IMR-90 (cell line): ENCODE measurements at regions not wholly inside any gene's neighbourhood (a gene's known extent, or its start where the extent isn't known, plus 50 kb on each side); places are given as distances from the start of the nearest gene placed in this dataset.

ENCODE experiments used
- ATAC-seq: fragments of 200-7000 bp; cut with Tn5 transposase; 2 replicates; pipeline ENCODE4 v1.9.1; 2020; ENCODE audit warnings: low read depth, mild to moderate bottlenecking, moderate library complexity
- BruUV-seq: library from RNA; stranded (reverse); fragments of 400-500 nt; replicated peaks from 2 replicates; lab custom pipeline; 2021; lab: Mats Ljungman, UMichigan
- CTCF ChIA-PET: fragments of 300-600 bp; formaldehyde crosslinking; extraction: SDS; loops from one replicate; lab custom pipeline; 2021; ENCODE audit warnings: antibody characterized with exemption; lab: Yijun Ruan, JAX
- POLR2A ChIA-PET: fragments of 300-600 bp; sonication (Branson Sonifier 250); formaldehyde crosslinking; loops from one replicate; lab custom pipeline; 2022; ENCODE audit warnings: antibody characterized with exemption; ENCODE audit not compliant: unreplicated experiment; lab: Charles Lee
- DNase-seq: peaks from one replicate; pipeline ENCODE4 v3.0.0; 2013
- H2AFZ ChIP-seq: replicated peaks from 2 replicates; pipeline ENCODE3; 2013; ENCODE audit warnings: low read length, mild to moderate bottlenecking; ENCODE audit not compliant: poor library complexity
- H2AK5ac ChIP-seq: 2 replicates; pipeline ENCODE4 v1.6.1; 2013; ENCODE audit warnings: low read depth, low read length, inconsistent platforms
- H2AK9ac ChIP-seq: replicated peaks from 2 replicates; pipeline ENCODE3; 2013; ENCODE audit warnings: mild to moderate bottlenecking, low read depth, low read length, moderate library complexity; ENCODE audit not compliant: poor library complexity
- H2BK120ac ChIP-seq: 2 replicates; pipeline ENCODE4 v1.6.1; 2013; ENCODE audit warnings: low read depth, low read length, inconsistent platforms
- H2BK15ac ChIP-seq: 3 replicates; pipeline ENCODE4 v1.6.1; 2013; ENCODE audit warnings: low read depth, low read length, inconsistent platforms
- H2BK20ac ChIP-seq: 2 replicates; pipeline ENCODE4 v1.6.1; 2013; ENCODE audit warnings: low read depth, mild to moderate bottlenecking, inconsistent platforms, low read length, moderate library complexity
- H2BK5ac ChIP-seq: 2 replicates; pipeline ENCODE4 v1.6.1; 2013; ENCODE audit warnings: mild to moderate bottlenecking, low read depth, low read length, inconsistent platforms; ENCODE audit not compliant: poor library complexity, severe bottlenecking
- H3K14ac ChIP-seq: replicated peaks from 2 replicates; pipeline ENCODE4 v1.6.1; 2013; ENCODE audit warnings: low read depth, low read length, inconsistent platforms
- H3K18ac ChIP-seq: 2 replicates; pipeline ENCODE4 v1.6.1; 2013; ENCODE audit warnings: low read depth, low read length, control low read depth
- H3K23ac ChIP-seq: 2 replicates; pipeline ENCODE4 v1.6.1; 2013; ENCODE audit warnings: low read depth, low read length, inconsistent platforms
- H3K27ac ChIP-seq: 2 replicates; pipeline ENCODE4 v1.5.1; 2013; ENCODE audit warnings: mild to moderate bottlenecking, control low read depth, low read length; ENCODE audit not compliant: insufficient read depth
- H3K27me3 ChIP-seq: 2 replicates; pipeline ENCODE4 v1.6.1; 2013; ENCODE audit warnings: low read length; ENCODE audit not compliant: control insufficient read depth, insufficient read depth
- H3K36me3 ChIP-seq: 2 replicates; pipeline ENCODE4 v1.6.1; 2013; ENCODE audit warnings: low read length, mixed read lengths; ENCODE audit not compliant: control insufficient read depth, insufficient read depth
- H3K4ac ChIP-seq: 2 replicates; pipeline ENCODE4 v1.6.1; 2013; ENCODE audit warnings: low read depth, low read length, inconsistent platforms
- H3K4me1 ChIP-seq: 2 replicates; pipeline ENCODE4 v1.6.1; 2013; ENCODE audit warnings: low read length, mixed read lengths; ENCODE audit not compliant: control insufficient read depth, insufficient read depth
- H3K4me2 ChIP-seq: 2 replicates; pipeline ENCODE4 v1.6.1; 2013; ENCODE audit warnings: low read depth, mild to moderate bottlenecking, control low read depth, low read length, moderate library complexity
- H3K4me3 ChIP-seq: 2 replicates; pipeline ENCODE4 v1.5.1; 2013; ENCODE audit warnings: low read depth, mild to moderate bottlenecking, control low read depth, low read length, moderate library complexity; ENCODE audit not compliant: insufficient read depth
- H3K56ac ChIP-seq: 2 replicates; pipeline ENCODE4 v1.6.1; 2013; ENCODE audit warnings: low read length, inconsistent platforms; ENCODE audit not compliant: insufficient read depth; ENCODE audit errors: extremely low read depth
- H3K79me1 ChIP-seq, 2 experiments: 2 replicates each; pipeline ENCODE4 v1.6.1; 2013; ENCODE audit warnings: low read length in 2 of 2, inconsistent platforms in 1 of 2, low read depth in 1 of 2
- H3K9ac ChIP-seq: 2 replicates; pipeline ENCODE4 v1.6.1; 2013; ENCODE audit warnings: low read depth, low read length, control low read depth
- H3K9me1 ChIP-seq: 2 replicates; pipeline ENCODE4 v1.6.1; 2013; ENCODE audit warnings: low read length, inconsistent platforms; ENCODE audit not compliant: insufficient read depth
- H3K9me3 ChIP-seq: 2 replicates; pipeline ENCODE4 v1.6.1; 2013; ENCODE audit warnings: low read length; ENCODE audit not compliant: control insufficient read depth, insufficient read depth
- H4K20me1 ChIP-seq: 2 replicates; pipeline ENCODE4 v1.6.1; 2013; ENCODE audit warnings: low read length, inconsistent platforms; ENCODE audit not compliant: insufficient read depth
- H4K5ac ChIP-seq: 2 replicates; pipeline ENCODE4 v1.6.1; 2013; ENCODE audit warnings: mild to moderate bottlenecking, low read depth, low read length, control low read depth
- H4K8ac ChIP-seq, 2 experiments: 2 replicates each; pipeline ENCODE4 v1.6.1; 2013; ENCODE audit warnings: low read depth in 2 of 2, low read length in 2 of 2, control low read depth in 1 of 2, inconsistent platforms in 1 of 2
- H4K91ac ChIP-seq: 2 replicates; pipeline ENCODE4 v1.6.1; 2013; ENCODE audit warnings: low read depth, low read length, inconsistent platforms; ENCODE audit not compliant: insufficient read depth
- BHLHE40 ChIP-seq: fragments of 150-350 bp; IDR thresholded peaks from 2 replicates; pipeline ENCODE4 v1.6.1; 2016; ENCODE audit warnings: mild to moderate bottlenecking, low read depth, low read length
- CEBPB ChIP-seq: IDR thresholded peaks from 2 replicates; pipeline ENCODE4 v1.6.1; 2012; ENCODE audit warnings: low read depth, low read length, improper control_type of control experiment
- CHD1 ChIP-seq: IDR thresholded peaks from 2 replicates; pipeline ENCODE4 v1.6.1; 2012; ENCODE audit warnings: low read depth, low read length, improper control_type of control experiment
- FOS ChIP-seq: fragments of 150-350 bp; IDR thresholded peaks from 2 replicates; pipeline ENCODE4 v1.6.1; 2016; ENCODE audit warnings: low read depth, low read length
- MAFK ChIP-seq: IDR thresholded peaks from 2 replicates; pipeline ENCODE4 v1.6.1; 2012; ENCODE audit warnings: low read depth, low read length, improper control_type of control experiment
- MAZ ChIP-seq: IDR thresholded peaks from 2 replicates; pipeline ENCODE4 v1.6.1; 2012; ENCODE audit warnings: low read depth, mild to moderate bottlenecking, low read length, improper control_type of control experiment, moderate library complexity, borderline replicate concordance
- NFE2L2 ChIP-seq: fragments of 150-350 bp; IDR thresholded peaks from 2 replicates; pipeline ENCODE4 v1.6.1; 2016; ENCODE audit warnings: low read depth, mild to moderate bottlenecking, low read length
- POLR2A ChIP-seq: IDR thresholded peaks from 2 replicates; pipeline ENCODE4 v1.6.1; 2012; ENCODE audit warnings: mild to moderate bottlenecking, low read depth, low read length
- RAD21 ChIP-seq: IDR thresholded peaks from 2 replicates; pipeline ENCODE4 v1.6.1; 2012; ENCODE audit warnings: low read length, improper control_type of control experiment
- RCOR1 ChIP-seq: IDR thresholded peaks from 2 replicates; pipeline ENCODE4 v1.6.1; 2012; ENCODE audit warnings: mild to moderate bottlenecking, low read length, improper control_type of control experiment; ENCODE audit not compliant: insufficient replicate concordance
- RFX5 ChIP-seq: IDR thresholded peaks from 2 replicates; pipeline ENCODE4 v1.8.0; 2012; ENCODE audit warnings: low read depth, mild to moderate bottlenecking, low read length, moderate library complexity
- SMC3 ChIP-seq: fragments of 150-350 bp; IDR thresholded peaks from 2 replicates; pipeline ENCODE4 v1.6.1; 2016; ENCODE audit warnings: low read depth, mild to moderate bottlenecking, antibody characterized with exemption, low read length, moderate library complexity
- WGBS, 2 experiments: methylation state at CpG; one replicate each; pipeline versions ENCODE4 v1.1.5 to v1.1.7; 2013; ENCODE audit warnings: missing lambda C conversion rate in 2 of 2; ENCODE audit not compliant: insufficient read length in 1 of 2; ENCODE audit errors: extremely low coverage in 2 of 2; 5-methylcytosine and 5-hydroxymethylcytosine counted together
- dilution Hi-C: fragments of 300-500 bp; cut with HindIII; formaldehyde crosslinking; loops from one replicate; pipeline ENCODE4 v1.14.3; 2018; ENCODE audit warnings: low sequenced_read_pairs; ENCODE audit not compliant: unreplicated experiment
- in situ Hi-C: fragments of 300-500 bp; cut with MboI; formaldehyde crosslinking; loops from 3 replicates; pipeline ENCODE4 v1.14.3; 2019; ENCODE audit warnings: low sequenced_read_pairs, inconsistent platforms, mixed read lengths
- intact Hi-C: fragments of 100-400 bp; cut with micrococcal nuclease; formaldehyde crosslinking; loops from 2 replicates; pipeline ENCODE4 v1.10.0; 2022
- TF ChIP-seq, protein P1 (sequence below): conservative IDR thresholded peaks from 2 replicates; pipeline ENCODE4 v1.5.1; 2012; ENCODE audit warnings: mild to moderate bottlenecking, low read depth, low read length, improper control_type of control experiment
- TF ChIP-seq, protein P2 (sequence below): fragments of 150-350 bp; IDR thresholded peaks from 2 replicates; pipeline ENCODE4 v1.6.1; 2017; ENCODE audit warnings: mild to moderate bottlenecking, antibody characterized with exemption, low read length, low read depth
- TF ChIP-seq, protein P3 (sequence below): fragments of 150-350 bp; IDR thresholded peaks from 2 replicates; pipeline ENCODE4 v1.6.1; 2016; ENCODE audit warnings: low read depth, mild to moderate bottlenecking, low read length, moderate library complexity, borderline replicate concordance

DNA sequence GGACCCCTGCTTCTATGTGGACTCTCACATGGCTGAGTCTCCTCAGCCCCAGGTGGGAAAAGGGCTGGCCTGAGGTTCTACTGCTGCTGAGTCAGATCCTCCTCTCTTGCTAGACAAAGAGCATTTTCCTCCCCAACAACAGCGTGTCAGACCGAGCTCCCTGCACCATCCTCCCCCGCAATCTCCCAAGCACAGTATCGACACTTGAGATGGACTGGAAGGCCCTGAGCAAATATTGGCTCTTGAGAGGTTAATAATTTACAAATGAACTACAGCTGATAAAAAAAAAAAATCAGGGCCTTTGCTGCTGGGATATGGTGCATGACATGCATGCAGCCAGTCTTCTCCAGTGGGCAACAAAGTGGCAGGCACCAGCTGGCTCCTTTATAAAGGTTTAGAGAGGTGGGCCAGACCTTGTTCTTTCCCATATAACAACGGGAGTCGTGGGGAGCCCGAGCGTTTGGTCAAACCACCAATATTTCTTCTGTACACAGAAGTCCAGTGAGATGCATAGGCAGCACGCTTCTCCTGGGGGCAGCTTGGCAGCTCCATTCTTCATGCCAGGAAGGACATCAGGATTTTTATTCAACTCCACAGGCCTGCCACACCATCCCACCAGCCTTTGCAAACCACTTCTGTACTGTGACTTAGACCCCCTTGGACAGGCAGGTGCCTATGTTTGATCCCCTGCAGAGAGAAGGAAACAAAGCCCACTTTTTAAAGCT lies 55.4 kb upstream of the CAMK1G start:
- H3K4me3 ChIP-seq: no peak overlapping the region
- DNase-seq (no peak), ATAC-seq (no peak)
- intact Hi-C loops: no loop called here
- no peak overlapping the region for H2AFZ ChIP-seq
- no peak overlapping the region for H3K56ac ChIP-seq
- H3K23ac ChIP-seq: no peak overlapping the region
- no peak overlapping the region for H2BK120ac ChIP-seq
- CTCF ChIA-PET: no interaction called here
- no TSS peak for BruUV-seq
- H2BK20ac ChIP-seq: no peak overlapping the region
- no peak overlapping the region for H3K18ac ChIP-seq
- H3K4ac ChIP-seq: no peak overlapping the region
- no CpG with 5 or more reads among the region's 9 CpGs for WGBS, 2 experiments
- H3K79me1 ChIP-seq: no peaks in the 10 kb centered on the region
- H3K14ac ChIP-seq: no peak overlapping the region
- H3K4me2 ChIP-seq: no peak overlapping the region
- no peaks in the 10 kb centered on the region for H3K4me1 ChIP-seq
- H4K5ac ChIP-seq: no peak overlapping the region
- POLR2A ChIA-PET: no interaction called here
- no peaks in the 10 kb centered on the region for H3K27me3 ChIP-seq
- no peaks in the 10 kb centered on the region for H3K9me1 ChIP-seq
- no peak overlapping the region for H4K8ac ChIP-seq
- in situ Hi-C loops: no loop called here
- no peak overlapping the region for H2BK15ac ChIP-seq
- no peak overlapping the region for H2BK5ac ChIP-seq
- H3K9me3 ChIP-seq: no peaks in the 10 kb centered on the region
- H2AK5ac ChIP-seq: no peak overlapping the region
- H4K20me1 ChIP-seq: no peaks in the 10 kb centered on the region
- no peaks in the 10 kb centered on the region for H3K36me3 ChIP-seq
- dilution Hi-C loops: no loop called here
- no peak overlapping the region for H3K27ac ChIP-seq
- H2AK9ac ChIP-seq: no peak overlapping the region
- no peak overlapping the region for H3K9ac ChIP-seq
- no peak overlapping the region for H4K91ac ChIP-seq
- TF ChIP-seq POLR2A (no peak), BHLHE40 (no peak), CHD1 (no peak), NFE2L2 (no peak), RAD21 (no peak), RFX5 (no peak), RCOR1 (no peak), FOS (no peak), CEBPB (no peak), MAZ (no peak), SMC3 (no peak), MAFK (no peak)
- TF ChIP-seq, protein P1, sequence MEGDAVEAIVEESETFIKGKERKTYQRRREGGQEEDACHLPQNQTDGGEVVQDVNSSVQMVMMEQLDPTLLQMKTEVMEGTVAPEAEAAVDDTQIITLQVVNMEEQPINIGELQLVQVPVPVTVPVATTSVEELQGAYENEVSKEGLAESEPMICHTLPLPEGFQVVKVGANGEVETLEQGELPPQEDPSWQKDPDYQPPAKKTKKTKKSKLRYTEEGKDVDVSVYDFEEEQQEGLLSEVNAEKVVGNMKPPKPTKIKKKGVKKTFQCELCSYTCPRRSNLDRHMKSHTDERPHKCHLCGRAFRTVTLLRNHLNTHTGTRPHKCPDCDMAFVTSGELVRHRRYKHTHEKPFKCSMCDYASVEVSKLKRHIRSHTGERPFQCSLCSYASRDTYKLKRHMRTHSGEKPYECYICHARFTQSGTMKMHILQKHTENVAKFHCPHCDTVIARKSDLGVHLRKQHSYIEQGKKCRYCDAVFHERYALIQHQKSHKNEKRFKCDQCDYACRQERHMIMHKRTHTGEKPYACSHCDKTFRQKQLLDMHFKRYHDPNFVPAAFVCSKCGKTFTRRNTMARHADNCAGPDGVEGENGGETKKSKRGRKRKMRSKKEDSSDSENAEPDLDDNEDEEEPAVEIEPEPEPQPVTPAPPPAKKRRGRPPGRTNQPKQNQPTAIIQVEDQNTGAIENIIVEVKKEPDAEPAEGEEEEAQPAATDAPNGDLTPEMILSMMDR: no peak
- TF ChIP-seq, protein P2, sequence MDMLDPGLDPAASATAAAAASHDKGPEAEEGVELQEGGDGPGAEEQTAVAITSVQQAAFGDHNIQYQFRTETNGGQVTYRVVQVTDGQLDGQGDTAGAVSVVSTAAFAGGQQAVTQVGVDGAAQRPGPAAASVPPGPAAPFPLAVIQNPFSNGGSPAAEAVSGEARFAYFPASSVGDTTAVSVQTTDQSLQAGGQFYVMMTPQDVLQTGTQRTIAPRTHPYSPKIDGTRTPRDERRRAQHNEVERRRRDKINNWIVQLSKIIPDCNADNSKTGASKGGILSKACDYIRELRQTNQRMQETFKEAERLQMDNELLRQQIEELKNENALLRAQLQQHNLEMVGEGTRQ: no peak
- TF ChIP-seq, protein P3, sequence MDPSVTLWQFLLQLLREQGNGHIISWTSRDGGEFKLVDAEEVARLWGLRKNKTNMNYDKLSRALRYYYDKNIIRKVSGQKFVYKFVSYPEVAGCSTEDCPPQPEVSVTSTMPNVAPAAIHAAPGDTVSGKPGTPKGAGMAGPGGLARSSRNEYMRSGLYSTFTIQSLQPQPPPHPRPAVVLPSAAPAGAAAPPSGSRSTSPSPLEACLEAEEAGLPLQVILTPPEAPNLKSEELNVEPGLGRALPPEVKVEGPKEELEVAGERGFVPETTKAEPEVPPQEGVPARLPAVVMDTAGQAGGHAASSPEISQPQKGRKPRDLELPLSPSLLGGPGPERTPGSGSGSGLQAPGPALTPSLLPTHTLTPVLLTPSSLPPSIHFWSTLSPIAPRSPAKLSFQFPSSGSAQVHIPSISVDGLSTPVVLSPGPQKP: no peak
